GM19468 (cell line): ENCODE measurements at regions not wholly inside any gene's neighbourhood (a gene's known extent, or its start where the extent isn't known, plus 50 kb on each side); places are given as distances from the start of the nearest gene placed in this dataset.
"Not testable (repeated sequence)": the region's sequence is repeated elsewhere in the genome, so short reads cannot be mapped to it uniquely, and the experiment has no call there.

ENCODE experiments used
- ATAC-seq: cut with Tn5 transposase; IDR thresholded peaks from one replicate; pipeline ENCODE4 v1.9.1; 2021; ENCODE audit warnings: mild to moderate bottlenecking, moderate library complexity, moderate number of reproducible peaks; ENCODE audit not compliant: unreplicated experiment; ENCODE audit errors: extremely low read depth

DNA sequence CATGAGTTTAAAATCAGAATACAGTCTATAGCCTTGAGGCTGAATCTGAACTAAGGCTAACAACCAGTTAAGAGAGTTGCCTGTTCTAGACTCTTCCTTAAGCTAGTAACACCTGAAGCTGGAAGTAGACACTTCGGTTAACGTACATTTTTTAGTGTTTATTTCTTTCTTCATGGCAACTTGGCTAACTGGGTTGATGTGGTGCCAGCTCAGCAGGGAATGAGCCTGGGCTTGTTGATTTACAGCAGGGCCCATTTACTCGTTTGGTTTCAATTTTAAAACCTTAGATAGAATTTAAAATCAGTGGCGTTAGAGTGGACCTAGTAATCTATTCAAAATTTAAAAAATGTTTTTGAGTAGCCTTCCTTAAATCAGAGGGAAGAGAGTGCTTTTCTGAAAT is 137.6 kb upstream of the ESX1 start:
- no peak for ATAC-seq

DNA sequence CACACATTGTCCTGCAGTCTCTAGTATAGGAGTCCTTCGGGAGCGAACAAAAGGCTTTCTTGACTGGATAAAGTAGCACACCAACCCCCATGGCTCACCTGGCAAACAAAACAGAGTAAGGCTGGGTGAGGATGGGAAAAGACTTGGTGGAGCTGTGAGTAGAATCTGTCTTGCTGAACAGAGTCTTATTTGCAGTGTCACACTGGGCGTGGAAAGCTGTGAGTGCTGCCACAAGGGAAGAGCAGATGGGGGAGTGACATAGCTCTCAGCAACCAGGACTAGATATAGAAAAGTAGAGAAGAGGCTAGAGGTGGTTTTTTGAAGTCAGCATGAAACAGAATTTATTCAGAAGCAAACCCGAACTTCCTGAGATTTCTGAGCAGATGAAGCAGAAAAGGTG is 137.2 kb upstream of the ESX1 start:
- no peak for ATAC-seq

DNA sequence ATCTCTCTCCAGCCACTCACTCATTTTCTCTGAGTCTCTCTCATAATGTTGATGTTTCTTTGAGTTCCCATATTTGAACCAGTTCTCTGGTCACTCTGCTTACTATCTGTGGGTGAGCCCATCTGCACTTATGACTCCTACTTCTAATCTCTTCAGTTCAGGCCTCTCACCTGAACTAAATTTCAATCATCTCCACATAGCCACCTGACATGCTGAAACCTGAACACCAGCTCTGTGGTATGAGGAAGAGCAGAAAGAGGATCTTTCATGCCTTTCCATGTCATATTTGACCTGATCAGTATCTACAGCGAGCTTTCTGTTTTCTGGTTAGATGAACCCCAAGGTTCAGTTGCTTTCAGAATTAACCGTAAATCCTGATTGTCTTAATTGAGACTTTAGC is 122.2 kb upstream of the ESX1 start:
- no peak for ATAC-seq

DNA sequence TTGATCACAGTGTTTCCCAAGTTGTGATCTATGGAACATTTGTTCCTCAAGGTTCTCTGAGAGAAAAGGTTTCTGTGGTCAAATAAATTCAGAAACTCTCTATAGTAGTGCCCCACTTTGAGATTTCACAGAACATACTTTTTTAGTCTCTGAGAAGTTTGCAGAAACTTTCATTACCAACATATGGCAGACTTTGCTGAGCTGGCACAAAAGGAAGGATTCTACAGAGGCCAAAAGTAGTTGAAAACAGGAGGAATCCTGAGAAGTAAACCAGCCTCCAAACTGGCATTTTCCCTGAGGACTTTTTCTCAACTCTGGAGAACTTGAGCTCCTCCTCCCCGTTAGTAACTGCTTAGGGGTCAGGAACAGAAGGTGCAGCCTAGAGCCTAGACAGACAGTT is 117.8 kb upstream of the ESX1 start:
- ATAC-seq: no peak

- ATAC-seq: no peak
Observed at GRCh38 chrX:104370089-104370488, 115.4 kb upstream of the ESX1 start.

- ATAC-seq: not testable (repeated sequence)
Observed at GRCh38 chrX:104360774-104361173, 106.0 kb upstream of the ESX1 start.

DNA sequence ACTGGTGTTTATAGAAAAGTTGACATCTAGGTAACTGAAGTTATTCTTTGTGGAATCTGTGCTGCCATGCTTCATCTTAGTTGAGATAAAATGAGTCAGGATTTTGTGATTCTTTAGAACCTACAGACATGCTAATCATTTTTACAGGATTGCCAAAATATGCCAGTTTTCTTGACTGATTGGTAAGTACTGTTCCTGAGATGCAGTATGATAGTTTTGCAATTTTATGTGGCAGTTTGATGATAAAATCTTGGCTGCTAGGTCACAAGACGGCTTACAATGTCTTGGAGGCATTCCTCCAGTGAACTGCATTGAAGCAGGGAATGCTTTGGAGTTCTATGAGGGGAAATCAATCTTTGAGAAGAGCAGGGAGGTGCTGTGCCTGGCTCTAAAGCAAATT is 104.4 kb upstream of the ESX1 start:
- no peak for ATAC-seq

GRCh38 chrX:104351173-104351769 is 96.5 kb upstream of the ESX1 start:
- no peak for ATAC-seq

GRCh38 chrX:104347860-104348259 is 93.1 kb upstream of the ESX1 start:
- ATAC-seq: no peak

- ATAC-seq: peak; percentile 48
Observed at GRCh38 chrX:104343428-104344129, 88.8 kb upstream of the ESX1 start.

DNA sequence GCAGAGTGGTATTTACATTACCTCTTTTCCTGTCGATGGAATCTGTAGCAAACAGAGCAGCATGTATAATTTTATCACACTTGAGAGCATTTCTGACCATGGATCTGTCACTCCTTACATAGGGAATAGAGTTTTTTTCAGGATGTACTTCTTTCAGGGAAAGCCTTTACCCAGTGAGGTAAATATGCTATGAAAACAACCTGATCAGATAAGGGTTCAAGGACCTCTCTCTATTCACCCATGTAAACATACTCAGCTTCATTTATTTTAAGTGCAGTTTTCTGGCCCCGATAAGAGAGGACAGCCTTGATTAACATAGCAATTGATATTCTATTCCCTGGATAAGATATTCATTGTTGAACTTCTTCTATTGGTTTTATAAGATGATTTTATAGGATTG is 87.3 kb upstream of the ESX1 start:
- ATAC-seq: no peak

GRCh38 chrX:104335756-104336155 is 81.0 kb upstream of the ESX1 start:
- ATAC-seq: no peak

GRCh38 chrX:104334971-104335370 is 80.2 kb upstream of the ESX1 start:
- no peak for ATAC-seq

DNA sequence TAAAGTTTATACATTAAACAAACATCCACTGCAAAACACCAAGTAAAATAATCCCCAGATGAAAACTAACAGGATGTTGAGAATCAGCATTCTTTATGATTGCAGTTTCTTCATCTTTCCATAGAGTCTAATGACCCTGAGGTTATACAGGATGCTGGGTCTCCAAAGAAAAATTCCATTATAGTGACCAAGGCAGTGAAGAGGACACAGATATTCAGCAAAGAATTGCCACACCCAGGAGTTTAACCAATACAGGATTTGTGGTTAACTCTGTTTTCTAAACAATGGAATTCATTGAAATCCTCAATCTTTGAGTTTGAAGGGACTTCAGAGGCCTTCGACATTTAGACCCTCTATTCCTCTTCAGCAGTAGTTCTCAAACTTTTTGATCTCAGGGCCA is 76.2 kb upstream of the ESX1 start:
- ATAC-seq: no peak

DNA sequence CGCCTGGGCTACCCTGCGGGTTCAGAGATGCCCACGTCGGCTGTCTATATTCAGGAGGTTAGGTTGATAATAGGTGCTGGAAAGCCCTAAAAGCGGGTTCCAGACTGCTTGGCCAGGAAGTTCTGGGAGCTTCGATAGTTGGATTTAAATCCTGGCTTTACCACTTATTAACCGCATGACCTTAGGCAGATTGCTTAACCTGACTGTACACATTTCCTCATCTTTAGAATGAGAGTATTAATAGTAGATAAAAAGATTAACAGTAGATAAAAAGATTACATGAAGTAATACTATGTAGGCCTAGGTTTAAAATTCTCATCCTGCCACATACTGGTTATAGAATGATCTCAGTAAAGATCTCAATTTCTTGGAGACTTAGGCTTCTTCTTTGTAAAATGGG is 75.0 kb upstream of the ESX1 start:
- ATAC-seq: no peak

GRCh38 chrX:104325213-104325585 is 70.5 kb upstream of the ESX1 start:
- ATAC-seq: no peak

DNA sequence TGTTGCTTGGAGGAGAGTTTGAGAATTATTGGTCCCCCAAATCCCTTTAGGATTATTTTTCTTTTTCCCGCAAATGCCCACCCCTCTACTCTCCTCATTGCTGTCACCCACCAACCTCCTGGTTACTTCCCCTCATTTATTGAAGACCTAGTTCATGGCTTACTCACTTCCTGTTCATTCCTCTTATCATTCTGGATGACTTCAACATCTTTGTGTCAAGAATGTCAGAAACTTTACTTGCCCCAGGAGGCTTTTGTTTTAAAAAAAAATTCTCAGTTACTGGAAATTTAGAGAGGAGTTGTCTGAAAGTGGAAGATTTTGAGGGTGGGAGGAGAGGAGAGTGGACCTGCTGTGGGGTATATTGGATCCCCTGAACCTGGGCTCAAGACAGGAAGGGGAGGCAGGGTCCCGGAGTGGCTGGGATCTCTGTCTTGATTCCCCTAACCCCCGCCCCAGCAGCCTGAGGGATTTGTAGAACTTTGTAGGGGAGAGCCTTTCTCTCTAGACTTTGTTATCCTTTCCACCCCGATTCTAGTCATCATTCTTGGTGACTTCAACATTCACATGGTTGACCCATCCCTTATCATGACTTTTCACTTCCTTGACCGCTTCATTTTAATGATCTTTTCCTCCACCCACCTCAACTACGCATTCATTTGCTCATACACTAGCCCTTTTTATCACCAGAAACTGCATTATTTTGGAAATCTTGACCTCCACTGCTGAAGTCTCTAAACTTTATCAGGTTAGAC is 69.9 kb upstream of the ESX1 start:
- ATAC-seq: no peak

DNA sequence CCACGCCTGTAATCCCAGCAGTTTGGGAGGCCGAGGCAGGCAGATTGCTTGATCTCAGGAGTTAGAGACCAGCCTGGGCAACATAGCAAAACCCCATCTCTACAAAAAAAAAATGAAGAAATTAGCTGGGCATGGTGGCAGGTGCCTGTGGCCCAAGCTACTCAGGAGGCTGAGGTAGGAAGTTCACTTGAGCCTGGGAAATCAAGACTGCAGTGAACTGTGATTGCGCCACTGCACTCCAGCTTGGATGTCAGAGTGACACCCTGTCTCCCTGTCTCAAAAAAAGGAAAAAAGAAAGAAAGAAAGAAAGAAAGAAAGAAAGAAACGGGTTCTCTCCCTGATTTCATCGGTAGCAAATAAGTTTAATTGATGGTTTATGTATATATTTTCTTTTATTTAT is 64.6 kb upstream of the ESX1 start:
- no peak for ATAC-seq

GRCh38 chrX:104318330-104319009 is 63.7 kb upstream of the ESX1 start:
- ATAC-seq: no peak

GRCh38 chrX:104316739-104317138 is 62.0 kb upstream of the ESX1 start:
- no peak for ATAC-seq

DNA sequence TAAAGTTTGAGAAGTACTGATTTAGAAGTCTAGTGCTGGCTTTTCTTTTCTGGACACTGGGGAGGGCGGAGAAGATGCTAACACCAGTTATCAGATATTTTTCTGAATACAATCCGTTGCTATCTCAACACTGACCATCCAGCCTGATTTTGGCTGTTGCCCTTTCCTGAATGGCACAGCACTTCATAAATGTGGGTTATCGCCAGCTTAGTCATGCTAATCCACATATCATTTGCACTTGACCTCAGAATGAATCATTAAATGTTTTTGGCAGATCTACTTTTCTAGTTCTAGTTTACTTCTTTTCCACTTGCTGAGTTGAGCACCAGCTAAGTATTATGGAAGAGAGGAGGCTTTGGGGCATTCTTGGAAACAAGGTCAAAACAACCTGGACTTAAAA is 60.8 kb upstream of the ESX1 start:
- no peak for ATAC-seq
